ENCODE measurements at regions not wholly inside any gene's neighbourhood (a gene's known extent, or its start where the extent isn't known, plus 50 kb on each side); places are given as distances from the start of the nearest gene placed in this dataset.

DNA sequence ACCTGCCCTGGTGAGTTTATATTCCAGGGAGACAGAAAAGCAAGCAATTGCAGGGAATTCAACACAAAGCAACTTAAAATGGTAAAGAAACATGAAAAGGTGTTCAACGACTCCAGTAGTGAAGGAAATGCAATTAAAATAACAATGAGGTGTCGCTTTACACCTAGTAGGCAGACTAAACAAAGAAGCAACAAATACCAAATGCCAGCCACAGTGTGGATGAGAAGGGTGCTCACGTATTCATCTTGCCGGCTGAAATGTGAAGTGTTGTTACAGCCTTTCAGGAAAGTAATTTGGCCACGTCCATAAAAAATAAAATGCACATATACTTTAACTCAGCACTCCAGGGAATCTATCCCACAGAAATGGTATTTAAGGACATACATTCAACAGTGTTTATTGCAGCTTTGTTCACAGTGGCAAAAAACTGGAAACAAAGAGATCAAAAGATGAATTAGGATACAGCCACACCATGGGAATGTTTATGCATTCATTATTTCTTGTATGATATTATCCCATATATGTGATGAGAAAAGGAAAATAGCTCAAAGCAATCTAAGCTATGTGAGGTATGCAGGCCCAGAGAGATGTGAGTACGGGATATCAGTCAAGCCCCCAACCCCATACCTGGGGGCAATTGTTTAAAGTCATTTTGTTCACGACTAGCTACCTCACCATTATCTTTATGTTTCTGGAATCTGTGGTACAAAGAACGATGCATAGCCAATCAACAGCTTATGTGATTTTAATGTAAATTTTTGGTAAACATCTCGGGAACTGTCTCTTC is 266.0 kb upstream of the SOX4 start:
- TF ChIP-seq CTCF (conservative IDR thresholded peaks at IDR 0.05) (no peak), ZFX (IDR thresholded peaks at IDR 0.05) (no peak)
